ENCODE measurements at regions not wholly inside any gene's neighbourhood (a gene's known extent, or its start where the extent isn't known, plus 50 kb on each side); places are given as distances from the start of the nearest gene placed in this dataset.

- Histone ChIP-seq H3K27me3 (ENCODE audit: control insufficient read depth, insufficient read depth, low read length) (no peaks in the 10 kb centered on the region), H3K36me3 (ENCODE audit: control insufficient read depth, low read depth, low read length) (no peaks in the 10 kb centered on the region), H3K4me1 (ENCODE audit: control insufficient read depth, low read depth, low read length) (peaks cover 10% of the 10 kb centered on the region), H3K9ac (ENCODE audit: low read length) (no peak overlapping the region), H3K4me3 (ENCODE audit: low read length) (no peak overlapping the region), H3K9me3 (ENCODE audit: control insufficient read depth, low read depth, low read length) (no peaks in the 10 kb centered on the region), H3K27ac (ENCODE audit: low read length) (no peak overlapping the region)
Observed at GRCh38 chr13:80093888-80094287, 247.0 kb downstream of the SPRY2 start.

- Histone ChIP-seq H3K36me3 (ENCODE audit: control insufficient read depth, low read depth, low read length) (no peaks in the 10 kb centered on the region), H3K9me3 (ENCODE audit: control insufficient read depth, low read depth, low read length) (no peaks in the 10 kb centered on the region), H3K27ac (ENCODE audit: low read length) (no peak overlapping the region), H3K4me1 (ENCODE audit: control insufficient read depth, low read depth, low read length) (peaks cover 15% of the 10 kb centered on the region), H3K27me3 (ENCODE audit: control insufficient read depth, insufficient read depth, low read length) (no peaks in the 10 kb centered on the region), H3K4me3 (ENCODE audit: low read length) (no peak overlapping the region), H3K9ac (ENCODE audit: low read length) (no peak overlapping the region)
Observed at GRCh38 chr13:80086304-80086721, 254.6 kb downstream of the SPRY2 start.

- H3K27me3 ChIP-seq (ENCODE audit: control insufficient read depth, insufficient read depth, low read length): no peaks in the 10 kb centered on the region
- H3K9ac ChIP-seq (ENCODE audit: low read length): no peak overlapping the region
- no peak overlapping the region for H3K4me3 ChIP-seq (ENCODE audit: low read length)
- peaks cover 15% of the 10 kb centered on the region for H3K4me1 ChIP-seq (ENCODE audit: control insufficient read depth, low read depth, low read length)
- no peaks in the 10 kb centered on the region for H3K9me3 ChIP-seq (ENCODE audit: control insufficient read depth, low read depth, low read length)
- no peak overlapping the region for H3K27ac ChIP-seq (ENCODE audit: low read length)
- H3K36me3 ChIP-seq (ENCODE audit: control insufficient read depth, low read depth, low read length): no peaks in the 10 kb centered on the region
Observed at GRCh38 chr13:80083853-80084676, 256.9 kb downstream of the SPRY2 start.

- H3K27ac ChIP-seq (ENCODE audit: low read length): no peak overlapping the region
Observed at GRCh38 chr13:80083081-80083852, 257.7 kb downstream of the SPRY2 start.

GRCh38 chr13:80082396-80083080, 258.4 kb downstream of the SPRY2 start:
- peaks cover 15% of the 10 kb centered on the region for H3K4me1 ChIP-seq (ENCODE audit: control insufficient read depth, low read depth, low read length)
- no peaks in the 10 kb centered on the region for H3K9me3 ChIP-seq (ENCODE audit: control insufficient read depth, low read depth, low read length)
- no peaks in the 10 kb centered on the region for H3K36me3 ChIP-seq (ENCODE audit: control insufficient read depth, low read depth, low read length)
- H3K4me3 ChIP-seq (ENCODE audit: low read length): no peak overlapping the region
- no peak overlapping the region for H3K9ac ChIP-seq (ENCODE audit: low read length)
- H3K27ac ChIP-seq (ENCODE audit: low read length): no peak overlapping the region
- H3K27me3 ChIP-seq (ENCODE audit: control insufficient read depth, insufficient read depth, low read length): no peaks in the 10 kb centered on the region

More at GRCh38 chr13:80083081-80083852, 257.7 kb downstream of the SPRY2 start:
- Histone ChIP-seq H3K4me1 (ENCODE audit: control insufficient read depth, low read depth, low read length) (peaks cover 15% of the 10 kb centered on the region), H3K4me3 (ENCODE audit: low read length) (no peak overlapping the region), H3K36me3 (ENCODE audit: control insufficient read depth, low read depth, low read length) (no peaks in the 10 kb centered on the region), H3K9ac (ENCODE audit: low read length) (no peak overlapping the region), H3K9me3 (ENCODE audit: control insufficient read depth, low read depth, low read length) (no peaks in the 10 kb centered on the region), H3K27me3 (ENCODE audit: control insufficient read depth, insufficient read depth, low read length) (no peaks in the 10 kb centered on the region)

GRCh38 chr13:80074811-80075210, 266.1 kb downstream of the SPRY2 start:
- Histone ChIP-seq H3K27me3 (ENCODE audit: control insufficient read depth, insufficient read depth, low read length) (no peaks in the 10 kb centered on the region), H3K4me1 (ENCODE audit: control insufficient read depth, low read depth, low read length) (peaks cover 11% of the 10 kb centered on the region), H3K9ac (ENCODE audit: low read length) (no peak overlapping the region), H3K9me3 (ENCODE audit: control insufficient read depth, low read depth, low read length) (no peaks in the 10 kb centered on the region), H3K4me3 (ENCODE audit: low read length) (no peak overlapping the region), H3K36me3 (ENCODE audit: control insufficient read depth, low read depth, low read length) (no peaks in the 10 kb centered on the region), H3K27ac (ENCODE audit: low read length) (no peak overlapping the region)

GRCh38 chr13:80074143-80074752, 266.7 kb downstream of the SPRY2 start:
- H3K4me3 ChIP-seq (ENCODE audit: low read length): no peak overlapping the region
- no peaks in the 10 kb centered on the region for H3K36me3 ChIP-seq (ENCODE audit: control insufficient read depth, low read depth, low read length)
- H3K9me3 ChIP-seq (ENCODE audit: control insufficient read depth, low read depth, low read length): no peaks in the 10 kb centered on the region

GRCh38 chr13:80072231-80072630, 268.7 kb downstream of the SPRY2 start:
- H3K9ac ChIP-seq (ENCODE audit: low read length): no peak overlapping the region
- H3K27me3 ChIP-seq (ENCODE audit: control insufficient read depth, insufficient read depth, low read length): no peaks in the 10 kb centered on the region
- no peaks in the 10 kb centered on the region for H3K36me3 ChIP-seq (ENCODE audit: control insufficient read depth, low read depth, low read length)
- H3K9me3 ChIP-seq (ENCODE audit: control insufficient read depth, low read depth, low read length): no peaks in the 10 kb centered on the region
- H3K4me1 ChIP-seq (ENCODE audit: control insufficient read depth, low read depth, low read length): peaks cover 11% of the 10 kb centered on the region
- no peak overlapping the region for H3K27ac ChIP-seq (ENCODE audit: low read length)
- no peak overlapping the region for H3K4me3 ChIP-seq (ENCODE audit: low read length)

More at GRCh38 chr13:80074143-80074752, 266.7 kb downstream of the SPRY2 start:
- Histone ChIP-seq H3K4me1 (ENCODE audit: control insufficient read depth, low read depth, low read length) (peaks cover 11% of the 10 kb centered on the region), H3K9ac (ENCODE audit: low read length) (no peak overlapping the region), H3K27me3 (ENCODE audit: control insufficient read depth, insufficient read depth, low read length) (no peaks in the 10 kb centered on the region), H3K27ac (ENCODE audit: low read length) (no peak overlapping the region)

GRCh38 chr13:80070024-80070703, 270.8 kb downstream of the SPRY2 start:
- no peaks in the 10 kb centered on the region for H3K27me3 ChIP-seq (ENCODE audit: control insufficient read depth, insufficient read depth, low read length)
- H3K36me3 ChIP-seq (ENCODE audit: control insufficient read depth, low read depth, low read length): no peaks in the 10 kb centered on the region
- H3K27ac ChIP-seq (ENCODE audit: low read length): no peak overlapping the region
- no peaks in the 10 kb centered on the region for H3K9me3 ChIP-seq (ENCODE audit: control insufficient read depth, low read depth, low read length)
- H3K9ac ChIP-seq (ENCODE audit: low read length): no peak overlapping the region
- peaks cover 11% of the 10 kb centered on the region for H3K4me1 ChIP-seq (ENCODE audit: control insufficient read depth, low read depth, low read length)
- H3K4me3 ChIP-seq (ENCODE audit: low read length): no peak overlapping the region

- Histone ChIP-seq H3K9me3 (ENCODE audit: control insufficient read depth, low read depth, low read length) (no peaks in the 10 kb centered on the region), H3K27me3 (ENCODE audit: control insufficient read depth, insufficient read depth, low read length) (no peaks in the 10 kb centered on the region), H3K27ac (ENCODE audit: low read length) (no peak overlapping the region), H3K9ac (ENCODE audit: low read length) (no peak overlapping the region), H3K36me3 (ENCODE audit: control insufficient read depth, low read depth, low read length) (no peaks in the 10 kb centered on the region), H3K4me3 (ENCODE audit: low read length) (no peak overlapping the region), H3K4me1 (ENCODE audit: control insufficient read depth, low read depth, low read length) (peaks cover 11% of the 10 kb centered on the region)
Observed at GRCh38 chr13:80069374-80069773, 271.6 kb downstream of the SPRY2 start.

GRCh38 chr13:80065996-80066395, 274.9 kb downstream of the SPRY2 start:
- H3K4me1 ChIP-seq (ENCODE audit: control insufficient read depth, low read depth, low read length): peaks cover 11% of the 10 kb centered on the region
- H3K27ac ChIP-seq (ENCODE audit: low read length): no peak overlapping the region
- H3K9me3 ChIP-seq (ENCODE audit: control insufficient read depth, low read depth, low read length): no peaks in the 10 kb centered on the region
- H3K9ac ChIP-seq (ENCODE audit: low read length): no peak overlapping the region
- no peaks in the 10 kb centered on the region for H3K27me3 ChIP-seq (ENCODE audit: control insufficient read depth, insufficient read depth, low read length)
- no peaks in the 10 kb centered on the region for H3K36me3 ChIP-seq (ENCODE audit: control insufficient read depth, low read depth, low read length)
- H3K4me3 ChIP-seq (ENCODE audit: low read length): no peak overlapping the region
